Thyroid gland (tissue), 4 donors: ENCODE measurements at regions not wholly inside any gene's neighbourhood (a gene's known extent, or its start where the extent isn't known, plus 50 kb on each side); places are given as distances from the start of the nearest gene placed in this dataset.
"Not testable (repeated sequence)": the region's sequence is repeated elsewhere in the genome, so short reads cannot be mapped to it uniquely, and the experiment has no call there.

Source experiments
- DNase-seq, 2 donors: peaks; one replicate each; pipeline ENCODE4 v3.0.0-alpha.2; 2019
- H3K27ac ChIP-seq, 3 donors: fragments of 200-600 bp; sonication (generic); 1 replicate in 2 of 3; 2 replicates in 1 of 3; pipeline ENCODE4 v1.5.1; 2016 to 2019; ENCODE audit warnings: mild to moderate bottlenecking in 1 of 3, moderate library complexity in 1 of 3
- H3K27me3 ChIP-seq: fragments of 200-600 bp; sonication (generic); one replicate; pipeline ENCODE4 v1.5.1; 2019
- H3K36me3 ChIP-seq, 2 donors: fragments of 200-600 bp; sonication (generic); one replicate each; pipeline ENCODE4 v1.5.1; 2016 to 2019
- H3K4me1 ChIP-seq, 2 donors: fragments of 200-600 bp; sonication (generic); one replicate each; pipeline ENCODE4 v1.5.1; 2017 to 2019
- H3K4me3 ChIP-seq, 3 donors: fragments of 200-600 bp; sonication (generic); replicated peaks in 1 of 3; 1 replicate in 2 of 3; 2 replicates in 1 of 3; pipeline ENCODE4 v1.5.1; 2016; ENCODE audit warnings: mild to moderate bottlenecking in 1 of 3
- H3K9me3 ChIP-seq: fragments of 200-600 bp; sonication (generic); one replicate; pipeline ENCODE4 v1.5.1; 2017
- POLR2A ChIP-seq, 2 donors: fragments of 450-650 bp; IDR thresholded peaks; one replicate each; pipeline ENCODE4 v1.6.1; 2017; ENCODE audit warnings: antibody characterized with exemption in 2 of 2, mild to moderate bottlenecking in 2 of 2, moderate library complexity in 1 of 2
- WGBS, 2 donors: methylation state at CpG; one replicate each; pipeline ENCODE4 v1.1.5; 2017; 5-methylcytosine and 5-hydroxymethylcytosine counted together
- intact Hi-C: fragments of 100-400 bp; cut with DNase I; formaldehyde crosslinking; loops from one replicate; pipeline ENCODE4 v1.15.1; 2023
- TF ChIP-seq, protein P1 (sequence below), 6 experiments: fragments of 200-600 bp in 3 of 6; fragments of 450-650 bp in 3 of 6; sonication (generic) in 3 of 6; IDR thresholded peaks; one replicate each; pipeline ENCODE4 v1.5.1; 2016 to 2019; ENCODE audit warnings: antibody characterized with exemption in 6 of 6, mild to moderate bottlenecking in 2 of 6, inconsistent platforms in 1 of 6, moderate library complexity in 1 of 6

DNA sequence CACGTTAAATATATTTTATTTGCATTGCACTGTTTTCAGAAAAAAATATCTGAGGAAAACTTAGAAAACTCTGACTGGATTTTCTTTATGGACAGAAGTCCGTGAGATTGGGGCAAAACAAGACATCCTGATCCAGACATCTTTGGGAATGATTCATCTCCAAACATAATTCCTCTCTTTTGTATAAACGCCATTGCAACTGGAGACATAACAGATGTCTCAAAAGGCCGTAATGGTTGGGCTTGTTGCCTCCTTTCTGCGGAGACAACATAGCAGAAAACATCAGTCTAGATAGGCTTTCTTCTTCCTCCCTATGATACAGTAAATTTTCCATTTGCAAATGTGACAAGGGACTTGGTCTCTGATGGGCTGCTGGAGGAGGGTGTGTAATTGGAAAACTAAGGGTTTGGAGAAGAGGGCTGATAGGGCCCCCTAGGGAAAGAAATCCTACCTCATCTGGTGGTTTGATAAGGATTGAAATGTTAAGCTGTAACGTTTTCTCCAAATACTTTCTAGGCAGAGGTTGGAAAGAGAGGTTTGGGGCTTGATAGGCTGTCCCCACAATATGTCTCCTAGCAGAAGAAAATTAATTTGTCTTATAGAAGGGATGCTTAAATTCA, 631.5 kb upstream of the ST8SIA4 start:
- 66 to 81% methylated on average over 6 of the region's 6 CpGs for WGBS, 2 donors
- no peaks in the 10 kb centered on the region for H3K36me3 ChIP-seq
- H3K4me3 ChIP-seq = no peak overlapping the region
- no peaks in the 10 kb centered on the region for H3K27me3 ChIP-seq
- TF ChIP-seq POLR2A (IDR thresholded peaks at IDR 0.05) = no peak
- TF ChIP-seq, protein P1, sequence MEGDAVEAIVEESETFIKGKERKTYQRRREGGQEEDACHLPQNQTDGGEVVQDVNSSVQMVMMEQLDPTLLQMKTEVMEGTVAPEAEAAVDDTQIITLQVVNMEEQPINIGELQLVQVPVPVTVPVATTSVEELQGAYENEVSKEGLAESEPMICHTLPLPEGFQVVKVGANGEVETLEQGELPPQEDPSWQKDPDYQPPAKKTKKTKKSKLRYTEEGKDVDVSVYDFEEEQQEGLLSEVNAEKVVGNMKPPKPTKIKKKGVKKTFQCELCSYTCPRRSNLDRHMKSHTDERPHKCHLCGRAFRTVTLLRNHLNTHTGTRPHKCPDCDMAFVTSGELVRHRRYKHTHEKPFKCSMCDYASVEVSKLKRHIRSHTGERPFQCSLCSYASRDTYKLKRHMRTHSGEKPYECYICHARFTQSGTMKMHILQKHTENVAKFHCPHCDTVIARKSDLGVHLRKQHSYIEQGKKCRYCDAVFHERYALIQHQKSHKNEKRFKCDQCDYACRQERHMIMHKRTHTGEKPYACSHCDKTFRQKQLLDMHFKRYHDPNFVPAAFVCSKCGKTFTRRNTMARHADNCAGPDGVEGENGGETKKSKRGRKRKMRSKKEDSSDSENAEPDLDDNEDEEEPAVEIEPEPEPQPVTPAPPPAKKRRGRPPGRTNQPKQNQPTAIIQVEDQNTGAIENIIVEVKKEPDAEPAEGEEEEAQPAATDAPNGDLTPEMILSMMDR (IDR thresholded peaks at IDR 0.05) = no peak
- DNase-seq = no peak
- H3K4me1 ChIP-seq = no peaks in the 10 kb centered on the region
- intact Hi-C loops = no loop called here
- no peaks in the 10 kb centered on the region for H3K9me3 ChIP-seq
- H3K27ac ChIP-seq = no peak overlapping the region

DNA sequence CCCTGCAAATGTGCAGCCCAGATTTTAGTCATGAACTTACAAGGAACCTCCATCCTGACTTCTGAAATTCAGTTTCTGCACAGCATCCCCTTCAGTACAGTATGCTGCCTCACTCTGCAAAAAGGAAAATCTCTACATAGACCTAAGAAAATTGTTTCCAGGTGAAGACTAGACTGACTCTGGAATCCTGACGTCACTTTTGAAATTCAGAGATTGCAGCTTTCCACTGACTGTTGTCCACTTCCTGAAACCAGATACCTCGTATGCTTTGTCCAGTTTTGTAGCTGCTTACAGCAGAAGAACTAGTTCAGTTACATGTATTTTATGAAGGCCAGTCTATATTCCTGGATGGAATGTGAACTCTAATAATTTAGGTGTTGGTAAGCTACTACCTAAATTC, 629.3 kb upstream of the ST8SIA4 start:
- no peak overlapping the region for H3K27ac ChIP-seq
- no peaks in the 10 kb centered on the region for H3K36me3 ChIP-seq
- H3K4me3 ChIP-seq = no peak overlapping the region
- no peak for DNase-seq
- no peaks in the 10 kb centered on the region for H3K27me3 ChIP-seq
- no peak for TF ChIP-seq POLR2A (IDR thresholded peaks at IDR 0.05)
- TF ChIP-seq, protein P1 (IDR thresholded peaks at IDR 0.05) = no peak
- H3K9me3 ChIP-seq = no peaks in the 10 kb centered on the region
- intact Hi-C loops = no loop called here
- H3K4me1 ChIP-seq = no peaks in the 10 kb centered on the region
- 21 to 43% methylated on average over 2 of the region's 2 CpGs for WGBS, 2 donors

DNA sequence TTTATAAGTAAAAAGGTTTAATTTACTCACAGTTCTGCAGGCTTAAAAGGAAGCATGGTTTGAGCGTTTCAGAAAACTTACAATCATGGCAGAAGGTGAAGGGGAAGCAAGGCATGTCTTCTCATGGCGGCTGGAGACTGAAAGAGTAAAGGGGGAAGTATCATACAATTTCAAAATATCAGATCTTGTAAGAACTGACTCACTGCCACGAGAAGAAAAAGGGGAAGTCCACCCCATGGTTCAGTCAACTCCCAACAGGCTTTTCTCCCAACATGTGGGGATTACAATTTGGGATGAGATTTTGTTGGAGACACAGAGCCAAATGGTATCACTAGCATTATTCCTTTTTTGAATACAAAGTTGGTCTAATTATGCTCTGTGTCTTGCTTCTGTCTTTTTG, 627.9 kb upstream of the ST8SIA4 start:
- intact Hi-C loops = no loop called here
- 78 to 84% methylated on average over 3 of the region's 3 CpGs for WGBS, 2 donors

DNA sequence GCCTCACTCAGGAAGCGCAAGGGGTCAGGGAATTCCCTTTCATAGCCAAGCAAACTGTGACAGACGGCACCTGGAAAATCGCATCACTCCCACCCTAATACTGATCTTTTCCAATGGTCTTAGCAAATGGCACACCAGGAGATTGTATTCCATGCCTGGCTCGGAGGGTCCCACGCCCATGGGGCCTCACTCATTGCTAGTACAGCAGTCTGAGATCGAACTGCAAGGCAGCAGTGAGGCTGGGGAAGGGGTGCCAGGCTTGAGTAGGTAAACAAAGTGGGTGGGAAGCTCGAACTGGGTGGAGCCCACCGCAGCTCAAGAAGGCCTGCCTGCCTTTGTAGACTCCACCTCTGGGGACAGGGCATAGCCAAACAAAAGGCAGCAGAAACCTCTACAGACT, 626.0 kb upstream of the ST8SIA4 start:
- intact Hi-C loops, DNase-seq, H3K9me3 ChIP-seq, H3K27me3 ChIP-seq, H3K4me3 ChIP-seq, H3K4me1 ChIP-seq, H3K27ac ChIP-seq, H3K36me3 ChIP-seq: not testable (repeated sequence)
- WGBS, 2 donors = 81 to 95% methylated on average over 7 to 8 of the region's 8 CpGs

More for the DNA sequence above, 627.9 kb upstream of the ST8SIA4 start:
- TF ChIP-seq, protein P1 (IDR thresholded peaks at IDR 0.05) = no peak
- no peak for DNase-seq
- Histone ChIP-seq H3K27ac (no peak overlapping the region), H3K4me3 (no peak overlapping the region), H3K4me1 (no peaks in the 10 kb centered on the region), H3K36me3 (no peaks in the 10 kb centered on the region), H3K27me3 (no peaks in the 10 kb centered on the region), H3K9me3 (no peaks in the 10 kb centered on the region)

DNA sequence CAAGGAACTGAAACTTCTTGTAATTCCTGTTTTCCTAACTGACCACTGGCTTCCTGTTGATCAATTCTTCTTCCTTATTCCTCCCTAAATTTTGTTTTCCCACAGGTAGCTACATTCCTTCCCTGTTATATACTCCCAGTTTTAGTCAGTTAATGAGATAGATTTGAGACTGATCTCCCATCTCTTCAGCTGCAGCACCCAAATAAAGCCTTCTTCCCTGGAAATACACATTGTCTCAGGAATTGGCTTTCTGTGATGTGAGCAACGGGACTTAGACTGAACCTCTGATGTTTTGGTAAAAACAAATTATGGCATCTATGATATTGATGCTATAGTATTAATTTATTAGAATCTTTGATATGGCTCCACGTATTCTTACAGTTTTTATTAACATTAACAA, 617.3 kb upstream of the ST8SIA4 start:
- H3K4me3 ChIP-seq = no peak overlapping the region
- H3K27ac ChIP-seq = no peak overlapping the region
- TF ChIP-seq, protein P1 (IDR thresholded peaks at IDR 0.05) = no peak
- TF ChIP-seq POLR2A (IDR thresholded peaks at IDR 0.05) = no peak
- intact Hi-C loops = no loop called here
- H3K27me3 ChIP-seq = no peaks in the 10 kb centered on the region
- H3K4me1 ChIP-seq = peaks cover 3 to 19% of the 10 kb centered on the region in 2 donors
- DNase-seq = no peak
- no peaks in the 10 kb centered on the region for H3K9me3 ChIP-seq
- H3K36me3 ChIP-seq = no peaks in the 10 kb centered on the region
- 90 to 91% methylated on average over 2 of the region's 2 CpGs for WGBS, 2 donors

DNA sequence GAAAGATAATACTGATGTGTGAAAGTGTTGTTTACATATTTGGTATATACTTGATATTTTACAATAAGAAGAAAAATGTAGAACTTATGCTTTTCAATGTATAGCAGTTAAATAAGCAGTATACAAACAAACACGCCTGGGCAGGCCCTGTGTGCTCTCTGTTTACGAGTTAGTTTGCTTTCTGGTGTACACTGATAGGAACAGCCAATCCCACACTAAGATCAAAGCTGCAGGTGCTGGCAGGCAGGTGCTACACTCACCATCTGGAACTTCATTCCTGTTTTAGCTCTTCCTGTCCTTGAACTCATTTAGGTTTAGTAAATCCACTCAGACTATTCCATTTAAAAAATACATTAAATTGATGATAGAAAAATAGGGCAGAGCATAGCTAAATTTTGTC, 614.7 kb upstream of the ST8SIA4 start:
- TF ChIP-seq POLR2A (IDR thresholded peaks at IDR 0.05) = no peak
- TF ChIP-seq, protein P1 (IDR thresholded peaks at IDR 0.05) = no peak
- H3K4me3 ChIP-seq = no peak overlapping the region
- H3K27ac ChIP-seq = no peak overlapping the region
- 85 to 94% methylated on average over 2 of the region's 2 CpGs for WGBS, 2 donors
- no peak for DNase-seq
- no peaks in the 10 kb centered on the region for H3K36me3 ChIP-seq
- intact Hi-C loops = no loop called here
- H3K9me3 ChIP-seq = no peaks in the 10 kb centered on the region
- no peaks in the 10 kb centered on the region for H3K27me3 ChIP-seq
- peaks cover 3 to 20% of the 10 kb centered on the region in 2 donors for H3K4me1 ChIP-seq
